Osteoblast (primary cell): ENCODE measurements at regions not wholly inside any gene's neighbourhood (a gene's known extent, or its start where the extent isn't known, plus 50 kb on each side); places are given as distances from the start of the nearest gene placed in this dataset.

ENCODE experiments used
- DNase-seq: peaks from one replicate; pipeline ENCODE4 v3.0.0; 2011; ENCODE audit warnings: low spot score, mixed read lengths; ENCODE audit not compliant: insufficient read length; ENCODE audit errors: missing footprints
- H2AFZ ChIP-seq: 2 replicates; pipeline ENCODE4 v1.6.0; 2011; ENCODE audit warnings: mild to moderate bottlenecking, low read length
- H3K27ac ChIP-seq: 2 replicates; pipeline ENCODE4 v1.5.1; 2011; ENCODE audit warnings: mild to moderate bottlenecking, low read depth, low read length, moderate library complexity
- H3K27me3 ChIP-seq: 2 replicates; pipeline ENCODE4 v1.6.0; 2012; ENCODE audit warnings: mild to moderate bottlenecking, control low read depth, inconsistent platforms, low read length, moderate library complexity; ENCODE audit not compliant: insufficient read depth
- H3K36me3 ChIP-seq: 2 replicates; pipeline ENCODE4 v1.5.1; 2011; ENCODE audit warnings: mild to moderate bottlenecking, low read length, control low read depth, moderate library complexity; ENCODE audit not compliant: insufficient read depth
- H3K4me1 ChIP-seq: 2 replicates; pipeline ENCODE4 v1.5.1; 2011; ENCODE audit warnings: mild to moderate bottlenecking, low read length, control low read depth, moderate library complexity; ENCODE audit not compliant: insufficient read depth
- H3K4me2 ChIP-seq: 2 replicates; pipeline ENCODE4 v1.6.0; 2011; ENCODE audit warnings: mild to moderate bottlenecking, low read length; ENCODE audit not compliant: insufficient read depth
- H3K4me3 ChIP-seq: fragments of 200-600 bp; sonication (generic); 3 replicates; pipeline ENCODE4 v1.5.1; 2012; ENCODE audit warnings: mild to moderate bottlenecking, low read length, inconsistent platforms; ENCODE audit not compliant: insufficient read depth
- H3K79me2 ChIP-seq: 2 replicates; pipeline ENCODE4 v1.6.0; 2012; ENCODE audit warnings: mild to moderate bottlenecking, low read length, control low read depth, inconsistent platforms; ENCODE audit not compliant: insufficient read depth
- H3K9me3 ChIP-seq: 2 replicates; pipeline ENCODE4 v1.5.1; 2011; ENCODE audit warnings: low read depth, low read length, control low read depth
- H4K20me1 ChIP-seq: 2 replicates; pipeline ENCODE4 v1.6.0; 2012; ENCODE audit warnings: mild to moderate bottlenecking, low read length, control low read depth; ENCODE audit not compliant: insufficient read depth
- TF ChIP-seq, protein P1 (sequence below): IDR thresholded peaks from 2 replicates; pipeline ENCODE4 v1.5.1; 2011; ENCODE audit warnings: mild to moderate bottlenecking, low read depth, low read length, moderate library complexity; ENCODE audit errors: extremely low read depth

DNA sequence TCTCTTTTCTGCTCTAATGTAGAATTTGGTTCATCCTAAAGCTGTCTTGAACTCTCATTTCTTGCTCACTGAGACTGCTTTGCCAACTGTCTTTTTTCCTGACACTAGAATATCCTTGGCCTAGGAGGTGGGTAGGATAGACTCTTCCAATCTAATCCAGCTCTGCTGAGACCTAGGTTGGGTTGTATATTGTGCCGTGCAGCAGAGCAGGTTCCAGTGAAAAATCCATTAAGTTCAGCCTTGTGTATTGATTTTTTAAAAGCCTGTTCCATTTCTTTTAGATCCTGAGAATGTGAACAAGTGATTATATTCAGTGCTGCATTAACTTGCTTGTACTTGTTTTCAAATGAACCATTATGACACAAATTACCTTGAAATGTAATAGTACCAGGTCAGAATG lies 539.6 kb downstream of the LRRC70 start:
- Histone ChIP-seq H3K36me3 (no peaks in the 10 kb centered on the region), H3K79me2 (no peaks in the 10 kb centered on the region), H4K20me1 (no peaks in the 10 kb centered on the region), H3K27ac (no peak overlapping the region), H3K4me3 (no peak overlapping the region), H3K27me3 (no peaks in the 10 kb centered on the region), H3K4me2 (no peak overlapping the region), H3K4me1 (no peaks in the 10 kb centered on the region), H3K9me3 (no peaks in the 10 kb centered on the region), H2AFZ (no peak overlapping the region)
- TF ChIP-seq, protein P1, sequence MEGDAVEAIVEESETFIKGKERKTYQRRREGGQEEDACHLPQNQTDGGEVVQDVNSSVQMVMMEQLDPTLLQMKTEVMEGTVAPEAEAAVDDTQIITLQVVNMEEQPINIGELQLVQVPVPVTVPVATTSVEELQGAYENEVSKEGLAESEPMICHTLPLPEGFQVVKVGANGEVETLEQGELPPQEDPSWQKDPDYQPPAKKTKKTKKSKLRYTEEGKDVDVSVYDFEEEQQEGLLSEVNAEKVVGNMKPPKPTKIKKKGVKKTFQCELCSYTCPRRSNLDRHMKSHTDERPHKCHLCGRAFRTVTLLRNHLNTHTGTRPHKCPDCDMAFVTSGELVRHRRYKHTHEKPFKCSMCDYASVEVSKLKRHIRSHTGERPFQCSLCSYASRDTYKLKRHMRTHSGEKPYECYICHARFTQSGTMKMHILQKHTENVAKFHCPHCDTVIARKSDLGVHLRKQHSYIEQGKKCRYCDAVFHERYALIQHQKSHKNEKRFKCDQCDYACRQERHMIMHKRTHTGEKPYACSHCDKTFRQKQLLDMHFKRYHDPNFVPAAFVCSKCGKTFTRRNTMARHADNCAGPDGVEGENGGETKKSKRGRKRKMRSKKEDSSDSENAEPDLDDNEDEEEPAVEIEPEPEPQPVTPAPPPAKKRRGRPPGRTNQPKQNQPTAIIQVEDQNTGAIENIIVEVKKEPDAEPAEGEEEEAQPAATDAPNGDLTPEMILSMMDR = no peak
- no peak for DNase-seq

DNA sequence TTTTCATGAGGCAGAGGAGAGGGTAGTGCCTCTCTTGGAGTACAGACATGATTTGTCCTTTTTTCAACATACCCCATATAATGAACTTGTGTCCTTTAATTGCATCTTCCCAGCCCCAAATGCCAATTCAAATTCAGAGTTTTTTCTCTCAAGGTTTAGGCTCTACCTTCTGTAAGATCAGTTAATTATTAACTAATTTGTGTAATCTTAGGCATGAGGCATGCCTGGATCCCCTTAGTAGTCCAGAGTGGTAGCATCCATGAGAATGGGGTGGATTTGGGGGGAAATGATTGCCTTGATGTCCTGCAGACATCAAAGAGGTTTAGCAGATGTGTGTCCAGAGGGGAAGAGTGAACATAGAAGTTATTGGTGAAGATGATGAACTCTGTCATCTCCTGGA lies 533.3 kb downstream of the LRRC70 start:
- Histone ChIP-seq H2AFZ (no peak overlapping the region), H3K36me3 (no peaks in the 10 kb centered on the region), H3K4me2 (no peak overlapping the region), H3K27ac (no peak overlapping the region), H3K4me1 (no peaks in the 10 kb centered on the region), H3K9me3 (no peaks in the 10 kb centered on the region), H4K20me1 (no peaks in the 10 kb centered on the region), H3K79me2 (no peaks in the 10 kb centered on the region), H3K4me3 (no peak overlapping the region), H3K27me3 (no peaks in the 10 kb centered on the region)
- TF ChIP-seq, protein P1 = no peak
- no peak for DNase-seq

DNA sequence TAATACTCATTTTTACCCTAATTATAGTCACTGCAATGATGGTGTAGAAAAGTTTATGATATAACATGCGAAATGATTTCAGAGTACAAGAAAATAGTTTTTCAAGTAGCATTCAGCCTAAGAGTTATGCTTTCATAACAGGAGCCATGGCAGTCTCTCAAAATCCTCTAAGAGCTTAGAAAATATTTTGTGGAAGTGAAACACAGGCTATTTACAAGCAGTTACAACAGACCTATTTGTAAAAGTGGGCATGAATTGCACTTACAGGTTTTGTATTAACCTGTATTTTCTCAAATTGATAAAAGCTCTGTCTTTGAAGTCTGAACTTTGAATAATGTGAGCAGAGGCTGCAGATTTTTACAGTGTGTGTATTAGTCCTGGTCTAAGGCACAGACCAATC lies 523.3 kb downstream of the LRRC70 start:
- Histone ChIP-seq H3K79me2 (no peaks in the 10 kb centered on the region), H3K4me1 (no peaks in the 10 kb centered on the region), H3K36me3 (no peaks in the 10 kb centered on the region), H3K9me3 (no peaks in the 10 kb centered on the region), H3K27me3 (no peaks in the 10 kb centered on the region), H3K4me2 (no peak overlapping the region), H4K20me1 (no peaks in the 10 kb centered on the region), H3K4me3 (no peak overlapping the region), H2AFZ (no peak overlapping the region), H3K27ac (no peak overlapping the region)
- DNase-seq = no peak
- TF ChIP-seq, protein P1 = no peak

DNA sequence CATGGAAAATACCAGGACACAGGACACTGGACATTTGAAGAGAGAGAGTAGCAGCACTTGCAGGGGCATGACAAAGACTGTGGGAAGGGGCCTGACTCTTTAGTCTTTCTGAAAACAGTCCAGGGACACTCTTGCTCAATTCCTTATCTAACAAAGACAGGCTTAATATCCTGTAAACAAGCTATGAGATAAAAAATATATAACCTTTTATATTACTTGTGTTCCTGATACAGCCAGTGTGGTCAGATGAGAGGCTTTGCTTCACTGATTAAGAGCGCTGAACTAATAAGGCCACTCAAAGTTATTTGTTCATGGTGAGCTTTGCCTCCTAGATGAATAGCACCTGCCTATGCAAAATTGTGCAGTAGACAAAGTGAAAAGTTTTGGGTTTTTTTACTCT lies 518.7 kb downstream of the LRRC70 start:
- Histone ChIP-seq H3K27me3 (no peaks in the 10 kb centered on the region), H3K4me2 (no peak overlapping the region), H4K20me1 (no peaks in the 10 kb centered on the region), H3K27ac (no peak overlapping the region), H3K36me3 (no peaks in the 10 kb centered on the region), H3K79me2 (no peaks in the 10 kb centered on the region), H2AFZ (no peak overlapping the region), H3K4me1 (no peaks in the 10 kb centered on the region), H3K9me3 (no peaks in the 10 kb centered on the region), H3K4me3 (no peak overlapping the region)
- TF ChIP-seq, protein P1 = no peak
- no peak for DNase-seq
